ENCODE measurements at regions not wholly inside any gene's neighbourhood (a gene's known extent, or its start where the extent isn't known, plus 50 kb on each side); places are given as distances from the start of the nearest gene placed in this dataset.

DNA sequence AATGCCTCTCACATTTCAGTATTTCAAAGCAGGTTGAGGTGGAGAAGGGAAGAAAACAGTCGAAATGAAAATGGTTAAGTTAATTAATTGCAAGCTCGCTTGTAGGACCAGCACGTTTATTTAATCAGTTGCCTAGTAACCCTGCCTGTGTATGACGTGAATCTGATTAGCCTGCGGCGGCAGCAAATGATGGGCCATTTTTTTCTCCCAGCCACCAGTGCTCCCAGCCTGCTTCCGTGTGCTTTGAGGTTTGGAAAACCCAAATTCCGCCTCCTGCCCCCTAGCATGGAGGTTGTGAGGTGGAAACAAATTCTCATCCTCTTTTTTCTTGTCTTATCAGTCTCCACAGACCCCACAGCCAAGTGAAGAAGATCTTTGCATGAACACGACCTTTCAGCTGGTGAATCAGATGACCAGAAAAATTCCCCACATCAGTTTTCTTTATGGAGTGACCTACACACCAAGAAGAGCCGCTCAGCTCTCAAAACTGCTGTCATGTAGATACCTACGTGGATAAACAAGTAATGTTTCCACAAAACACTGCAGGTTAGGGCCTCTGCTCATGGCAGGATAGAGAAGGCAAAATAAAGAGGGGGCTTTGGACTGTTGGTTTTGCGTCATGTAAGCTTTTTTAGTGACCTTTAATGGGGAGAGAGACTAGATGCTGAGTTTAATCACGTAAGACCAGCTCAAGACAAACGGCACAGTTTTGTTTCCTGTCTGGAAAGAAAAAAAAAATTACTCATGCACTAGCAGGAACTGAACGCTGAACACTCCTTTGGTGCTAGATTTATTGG, 572.9 kb upstream of the NOX3 start:
- TF ChIP-seq, protein P1, sequence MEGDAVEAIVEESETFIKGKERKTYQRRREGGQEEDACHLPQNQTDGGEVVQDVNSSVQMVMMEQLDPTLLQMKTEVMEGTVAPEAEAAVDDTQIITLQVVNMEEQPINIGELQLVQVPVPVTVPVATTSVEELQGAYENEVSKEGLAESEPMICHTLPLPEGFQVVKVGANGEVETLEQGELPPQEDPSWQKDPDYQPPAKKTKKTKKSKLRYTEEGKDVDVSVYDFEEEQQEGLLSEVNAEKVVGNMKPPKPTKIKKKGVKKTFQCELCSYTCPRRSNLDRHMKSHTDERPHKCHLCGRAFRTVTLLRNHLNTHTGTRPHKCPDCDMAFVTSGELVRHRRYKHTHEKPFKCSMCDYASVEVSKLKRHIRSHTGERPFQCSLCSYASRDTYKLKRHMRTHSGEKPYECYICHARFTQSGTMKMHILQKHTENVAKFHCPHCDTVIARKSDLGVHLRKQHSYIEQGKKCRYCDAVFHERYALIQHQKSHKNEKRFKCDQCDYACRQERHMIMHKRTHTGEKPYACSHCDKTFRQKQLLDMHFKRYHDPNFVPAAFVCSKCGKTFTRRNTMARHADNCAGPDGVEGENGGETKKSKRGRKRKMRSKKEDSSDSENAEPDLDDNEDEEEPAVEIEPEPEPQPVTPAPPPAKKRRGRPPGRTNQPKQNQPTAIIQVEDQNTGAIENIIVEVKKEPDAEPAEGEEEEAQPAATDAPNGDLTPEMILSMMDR (IDR thresholded peaks at IDR 0.05; ENCODE audit: low read depth, low read length): no peak
- TF ChIP-seq EZH2phosphoT487 (IDR thresholded peaks at IDR 0.05; ENCODE audit: low read depth): no peak
